ENCODE measurements at regions not wholly inside any gene's neighbourhood (a gene's known extent, or its start where the extent isn't known, plus 50 kb on each side); places are given as distances from the start of the nearest gene placed in this dataset.

DNA sequence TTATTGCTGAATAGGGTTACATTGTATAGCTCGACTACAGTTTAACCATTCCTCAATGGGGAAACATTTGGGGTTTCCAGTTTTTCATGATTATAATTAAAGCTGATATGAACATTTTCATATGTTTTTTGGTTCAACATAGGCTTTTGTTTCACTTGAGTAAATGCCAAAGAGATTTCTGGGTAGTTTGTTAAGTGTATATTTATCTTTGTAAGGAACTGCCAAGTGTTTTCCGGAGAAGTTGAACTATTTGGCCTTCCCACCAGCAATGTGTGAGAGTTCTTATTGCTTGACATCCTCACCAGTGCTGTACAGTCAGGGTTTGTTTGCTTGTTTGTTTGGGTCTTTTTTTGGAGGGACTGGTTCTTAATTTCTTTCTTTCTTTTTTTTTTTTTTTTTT is 83.7 kb upstream of the RALY start:
- TF ChIP-seq CTCF (IDR thresholded peaks at IDR 0.05) (no peak), POLR2A (IDR thresholded peaks at IDR 0.05; ENCODE audit: low read depth) (no peak), POLR2AphosphoS5 (IDR thresholded peaks at IDR 0.05) (no peak), EP300 (IDR thresholded peaks at IDR 0.05) (no peak)
